ENCODE measurements at regions not wholly inside any gene's neighbourhood (a gene's known extent, or its start where the extent isn't known, plus 50 kb on each side); places are given as distances from the start of the nearest gene placed in this dataset.

DNA sequence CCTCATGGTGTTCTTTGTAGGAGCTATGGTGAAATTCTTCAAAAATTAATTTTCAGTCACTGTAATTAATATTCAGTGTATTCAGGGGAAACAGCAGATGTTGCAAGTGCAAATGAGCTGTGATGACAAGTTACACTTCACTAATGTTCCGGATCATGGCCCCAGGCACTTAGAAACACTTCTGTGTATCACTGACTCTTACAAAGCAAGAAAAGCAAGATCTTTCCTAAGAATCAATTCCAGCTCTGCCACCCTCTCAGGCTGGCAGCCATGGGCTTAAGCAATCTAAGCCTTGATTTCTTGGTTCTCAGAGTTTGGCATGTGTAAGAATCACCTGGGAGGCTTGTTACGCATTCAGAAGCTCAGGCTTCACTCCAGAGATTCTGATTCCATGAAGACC, 78.0 kb downstream of the MARCHF4 start:
- WGBS (ENCODE audit: insufficient coverage) = 86% methylated on average over 2 of the region's 2 CpGs
- Histone ChIP-seq H2AFZ (ENCODE audit: insufficient read depth, low read depth, low read length, poor library complexity, severe bottlenecking) (no peak overlapping the region), H3K79me2 (ENCODE audit: control insufficient read depth, insufficient read depth, low read length) (no peaks in the 10 kb centered on the region), H3K9ac (ENCODE audit: low read length) (no peak overlapping the region), H3K27ac (ENCODE audit: low read length in 2 of 2) (no peak overlapping the region), H3K4me2 (replicated peaks; ENCODE audit: low read depth, low read length, poor library complexity, severe bottlenecking) (no peak overlapping the region), H4K20me1 (ENCODE audit: control insufficient read depth, insufficient read depth, low read length, poor library complexity, severe bottlenecking) (no peaks in the 10 kb centered on the region), H3K4me1 (ENCODE audit: control insufficient read depth in 2 of 2, insufficient read depth in 2 of 2, low read length in 2 of 2) (no peaks in the 10 kb centered on the region), H3K4me3 (ENCODE audit: control extremely low read depth in 1 of 5, extremely low read depth in 1 of 5, insufficient read depth in 1 of 5, low read depth in 2 of 5, low read length in 4 of 5) (no peak overlapping the region), H3K9me3 (ENCODE audit: control extremely low read depth in 1 of 3, control insufficient read depth in 2 of 3, insufficient read depth in 1 of 3, low read length in 2 of 3) (no peaks in the 10 kb centered on the region), H3K36me3 (replicated peaks in 1 of 2; ENCODE audit: control extremely low read depth in 1 of 2, control insufficient read depth in 1 of 2, extremely low read depth in 1 of 2, insufficient read depth in 2 of 2, low read length in 1 of 2) (no peaks in the 10 kb centered on the region), H3K27me3 (replicated peaks in 1 of 4; ENCODE audit: control extremely low read depth in 1 of 4, control insufficient read depth in 3 of 4, insufficient read depth in 4 of 4, low read length in 3 of 4) (peaks cover 0 to 4% (median 0%) of the 10 kb centered on the region in 4 experiments)
- H3K4me3 Mint-ChIP-seq = no peak overlapping the region
- H3K27ac Mint-ChIP-seq = no peak overlapping the region
- peaks cover 4% of the 10 kb centered on the region for H3K27me3 Mint-ChIP-seq
- H3K4me1 Mint-ChIP-seq = peaks cover 5% of the 10 kb centered on the region
- intact Hi-C loops (cut with micrococcal nuclease) = no loop called here
- H3K9me3 Mint-ChIP-seq (ENCODE audit: insufficient read depth) = no peaks in the 10 kb centered on the region
- TF ChIP-seq CTCF (IDR thresholded peaks at IDR 0.05) (no peak), EZH2 (IDR thresholded peaks at IDR 0.05; ENCODE audit: borderline replicate concordance, insufficient read depth, low read depth, low read length, poor library complexity, severe bottlenecking) (no peak)
- DNase-seq (no peak), ATAC-seq (ENCODE audit: low read depth) (no peak)
- ChIA-PET POLR2A (no interaction called here), CTCF (no interaction called here)

- no peak overlapping the region for H3K4me3 Mint-ChIP-seq
- Histone ChIP-seq H3K4me3 (ENCODE audit: control extremely low read depth in 1 of 5, extremely low read depth in 1 of 5, insufficient read depth in 1 of 5, low read depth in 2 of 5, low read length in 4 of 5) (no peak overlapping the region), H3K4me2 (replicated peaks; ENCODE audit: low read depth, low read length, poor library complexity, severe bottlenecking) (no peak overlapping the region), H3K36me3 (replicated peaks in 1 of 2; ENCODE audit: control extremely low read depth in 1 of 2, control insufficient read depth in 1 of 2, extremely low read depth in 1 of 2, insufficient read depth in 2 of 2, low read length in 1 of 2) (no peaks in the 10 kb centered on the region), H3K9me3 (ENCODE audit: control extremely low read depth in 1 of 3, control insufficient read depth in 2 of 3, insufficient read depth in 1 of 3, low read length in 2 of 3) (no peaks in the 10 kb centered on the region), H3K27me3 (replicated peaks in 1 of 4; ENCODE audit: control extremely low read depth in 1 of 4, control insufficient read depth in 3 of 4, insufficient read depth in 4 of 4, low read length in 3 of 4) (peaks cover 0 to 4% (median 0%) of the 10 kb centered on the region in 4 experiments), H3K9ac (ENCODE audit: low read length) (no peak overlapping the region), H3K79me2 (ENCODE audit: control insufficient read depth, insufficient read depth, low read length) (no peaks in the 10 kb centered on the region), H2AFZ (ENCODE audit: insufficient read depth, low read depth, low read length, poor library complexity, severe bottlenecking) (no peak overlapping the region), H3K4me1 (ENCODE audit: control insufficient read depth in 2 of 2, insufficient read depth in 2 of 2, low read length in 2 of 2) (no peaks in the 10 kb centered on the region), H3K27ac (ENCODE audit: low read length in 2 of 2) (no peak overlapping the region), H4K20me1 (ENCODE audit: control insufficient read depth, insufficient read depth, low read length, poor library complexity, severe bottlenecking) (no peaks in the 10 kb centered on the region)
- 100% methylated on average over 1 of the region's 5 CpGs for WGBS (ENCODE audit: insufficient coverage)
- CTCF ChIA-PET = no interaction called here
- TF ChIP-seq CTCF (IDR thresholded peaks at IDR 0.05) (no peak), EZH2 (IDR thresholded peaks at IDR 0.05; ENCODE audit: borderline replicate concordance, insufficient read depth, low read depth, low read length, poor library complexity, severe bottlenecking) (no peak)
- no peaks in the 10 kb centered on the region for H3K9me3 Mint-ChIP-seq (ENCODE audit: insufficient read depth)
- intact Hi-C loops (cut with micrococcal nuclease) = no loop called here
- POLR2A ChIA-PET = no interaction called here
- H3K27me3 Mint-ChIP-seq = peaks cover 4% of the 10 kb centered on the region
- H3K27ac Mint-ChIP-seq = no peak overlapping the region
- DNase-seq (no peak), ATAC-seq (ENCODE audit: low read depth) (no peak)
- peaks cover 5% of the 10 kb centered on the region for H3K4me1 Mint-ChIP-seq
Measured at GRCh38 chr2:216293883-216294282, 78.4 kb downstream of the MARCHF4 start.

Data from B cell (primary cell).